PC-9 (cell line): ENCODE measurements at regions not wholly inside any gene's neighbourhood (a gene's known extent, or its start where the extent isn't known, plus 50 kb on each side); places are given as distances from the start of the nearest gene placed in this dataset.

ENCODE experiments used
- BruUV-seq: library from RNA; stranded (reverse); fragments of 400-500 nt; replicated peaks from 2 replicates; lab custom pipeline; 2021; lab: Mats Ljungman, UMichigan
- CTCF ChIA-PET: fragments of 300-600 bp; sonication (Branson Sonifier 250); formaldehyde crosslinking; loops from one replicate; lab custom pipeline; 2022; ENCODE audit warnings: antibody characterized with exemption; lab: Charles Lee
- POLR2A ChIA-PET: fragments of 300-600 bp; sonication (Branson Sonifier 250); formaldehyde crosslinking; loops from one replicate; lab custom pipeline; 2022; ENCODE audit warnings: antibody characterized with exemption; ENCODE audit not compliant: unreplicated experiment; lab: Charles Lee
- DNase-seq, 2 experiments: peaks; one replicate each; pipeline versions ENCODE4 v3.0.0 to v3.0.0-alpha.2; 2015 to 2022; ENCODE audit warnings: mixed read lengths in 1 of 2
- H2AFZ ChIP-seq: fragments of 200-600 bp; sonication (generic); 2 replicates; pipeline ENCODE4 v1.8.1; 2017; ENCODE audit warnings: antibody characterized with exemption
- H3F3A ChIP-seq: fragments of 200-600 bp; sonication (generic); 2 replicates; pipeline ENCODE4 v1.8.1; 2017; ENCODE audit warnings: antibody characterized with exemption, mild to moderate bottlenecking, low read depth; ENCODE audit not compliant: insufficient read depth
- H3K27ac ChIP-seq: fragments of 200-600 bp; sonication (generic); 2 replicates; pipeline ENCODE4 v1.6.1; 2016; ENCODE audit warnings: mixed run types
- H3K27me3 ChIP-seq: fragments of 200-600 bp; sonication (generic); 2 replicates; pipeline ENCODE4 v1.6.1; 2016; ENCODE audit warnings: low read depth, mixed run types; ENCODE audit not compliant: insufficient read depth
- H3K36me3 ChIP-seq: fragments of 200-600 bp; sonication (generic); 2 replicates; pipeline ENCODE4 v1.6.1; 2016; ENCODE audit warnings: low read depth, mixed run types
- H3K4me1 ChIP-seq: fragments of 200-600 bp; sonication (generic); replicated peaks from 2 replicates; pipeline ENCODE4 v1.6.1; 2016; ENCODE audit warnings: mixed run types; ENCODE audit not compliant: insufficient read depth
- H3K4me2 ChIP-seq: fragments of 200-600 bp; sonication (generic); 2 replicates; pipeline ENCODE4 v1.6.1; 2017; ENCODE audit warnings: mixed run types
- H3K4me3 ChIP-seq: fragments of 200-600 bp; sonication (generic); 2 replicates; pipeline ENCODE4 v1.6.1; 2016; ENCODE audit warnings: mixed run types
- H3K79me2 ChIP-seq: fragments of 200-600 bp; sonication (generic); 2 replicates; pipeline ENCODE4 v1.6.1; 2017; ENCODE audit warnings: low read depth, mixed run types
- H3K9me2 ChIP-seq: fragments of 200-600 bp; sonication (generic); 2 replicates; pipeline ENCODE4 v1.8.1; 2017; ENCODE audit warnings: mild to moderate bottlenecking; ENCODE audit not compliant: insufficient read depth
- H3K9me3 ChIP-seq: fragments of 200-600 bp; sonication (generic); 2 replicates; pipeline ENCODE4 v1.8.1; 2016; ENCODE audit warnings: low read depth; ENCODE audit not compliant: insufficient read depth
- H4K20me1 ChIP-seq: fragments of 200-600 bp; sonication (generic); 2 replicates; pipeline ENCODE4 v1.8.1; 2017; ENCODE audit not compliant: insufficient read depth
- EZH2 ChIP-seq: fragments of 200-600 bp; sonication (generic); IDR thresholded peaks from 2 replicates; pipeline ENCODE4 v1.8.0; 2017; ENCODE audit warnings: antibody characterized with exemption, low read depth
- intact Hi-C: fragments of 100-400 bp; cut with micrococcal nuclease; formaldehyde crosslinking; loops from one replicate; pipeline ENCODE4 v1.10.0; 2022; ENCODE audit not compliant: unreplicated experiment
- TF ChIP-seq, protein P1 (sequence below): fragments of 200-600 bp; sonication (generic); conservative IDR thresholded peaks from 2 replicates; pipeline ENCODE4 v1.6.1; 2017; ENCODE audit warnings: mixed run types, antibody characterized with exemption, mild to moderate bottlenecking, moderate library complexity

DNA sequence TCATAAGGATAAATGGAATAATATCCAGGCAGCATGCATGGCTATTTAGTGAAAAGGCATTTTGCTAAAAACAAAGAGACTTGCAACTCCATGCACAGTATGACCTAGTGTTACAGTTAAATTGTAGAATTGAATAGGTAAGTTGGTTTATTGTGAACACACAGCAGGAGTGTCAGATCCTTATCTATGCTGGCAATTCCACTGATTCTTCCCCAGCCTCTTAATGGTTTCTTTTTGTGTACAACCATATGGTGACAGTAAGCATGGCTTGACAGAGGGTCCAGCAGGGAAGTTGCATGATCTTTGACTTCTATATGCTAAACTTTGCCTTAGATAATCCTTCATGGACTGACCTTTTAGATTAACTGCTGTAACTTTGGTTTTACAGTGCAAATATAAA is 936.6 kb upstream of the EPHA5 start:
- Histone ChIP-seq H3F3A (no peaks in the 10 kb centered on the region), H3K4me1 (no peaks in the 10 kb centered on the region), H3K9me2 (no peaks in the 10 kb centered on the region), H3K27me3 (no peaks in the 10 kb centered on the region), H4K20me1 (no peaks in the 10 kb centered on the region), H3K36me3 (no peaks in the 10 kb centered on the region), H3K27ac (no peak overlapping the region), H3K9me3 (no peaks in the 10 kb centered on the region), H2AFZ (no peak overlapping the region), H3K4me2 (no peak overlapping the region), H3K79me2 (no peaks in the 10 kb centered on the region), H3K4me3 (no peak overlapping the region)
- DNase-seq: no peak
- intact Hi-C loops: no loop called here
- TF ChIP-seq, protein P1, sequence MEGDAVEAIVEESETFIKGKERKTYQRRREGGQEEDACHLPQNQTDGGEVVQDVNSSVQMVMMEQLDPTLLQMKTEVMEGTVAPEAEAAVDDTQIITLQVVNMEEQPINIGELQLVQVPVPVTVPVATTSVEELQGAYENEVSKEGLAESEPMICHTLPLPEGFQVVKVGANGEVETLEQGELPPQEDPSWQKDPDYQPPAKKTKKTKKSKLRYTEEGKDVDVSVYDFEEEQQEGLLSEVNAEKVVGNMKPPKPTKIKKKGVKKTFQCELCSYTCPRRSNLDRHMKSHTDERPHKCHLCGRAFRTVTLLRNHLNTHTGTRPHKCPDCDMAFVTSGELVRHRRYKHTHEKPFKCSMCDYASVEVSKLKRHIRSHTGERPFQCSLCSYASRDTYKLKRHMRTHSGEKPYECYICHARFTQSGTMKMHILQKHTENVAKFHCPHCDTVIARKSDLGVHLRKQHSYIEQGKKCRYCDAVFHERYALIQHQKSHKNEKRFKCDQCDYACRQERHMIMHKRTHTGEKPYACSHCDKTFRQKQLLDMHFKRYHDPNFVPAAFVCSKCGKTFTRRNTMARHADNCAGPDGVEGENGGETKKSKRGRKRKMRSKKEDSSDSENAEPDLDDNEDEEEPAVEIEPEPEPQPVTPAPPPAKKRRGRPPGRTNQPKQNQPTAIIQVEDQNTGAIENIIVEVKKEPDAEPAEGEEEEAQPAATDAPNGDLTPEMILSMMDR: no peak
- no peak for TF ChIP-seq EZH2
- ChIA-PET CTCF (no interaction called here), POLR2A (no interaction called here)
- BruUV-seq: no TSS peak

DNA sequence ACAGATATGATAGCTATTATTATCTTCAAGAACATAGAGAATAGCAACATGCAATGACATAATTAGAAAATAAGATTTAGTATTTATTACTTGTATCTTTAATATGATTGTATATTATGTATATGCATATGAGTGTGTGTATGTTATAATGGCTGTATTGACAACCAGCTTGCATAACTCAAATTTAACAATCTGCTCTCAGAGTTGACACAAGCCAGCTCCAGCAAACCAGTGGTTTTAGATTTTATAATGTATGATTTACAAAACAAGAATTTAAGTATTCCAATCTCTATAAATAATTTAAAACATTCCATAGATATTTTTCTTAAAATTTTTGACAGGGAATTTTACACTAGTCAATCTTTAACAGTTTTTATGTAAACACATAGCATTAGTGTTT is 935.9 kb upstream of the EPHA5 start:
- intact Hi-C loops: no loop called here
- POLR2A ChIA-PET: no interaction called here
- H2AFZ ChIP-seq: no peak overlapping the region
- BruUV-seq: no TSS peak
- H3K4me3 ChIP-seq: no peak overlapping the region
- no peaks in the 10 kb centered on the region for H4K20me1 ChIP-seq
- no peaks in the 10 kb centered on the region for H3K27me3 ChIP-seq
- CTCF ChIA-PET: no interaction called here
- no peak for DNase-seq
- no peak overlapping the region for H3K4me2 ChIP-seq
- TF ChIP-seq, protein P1: no peak
- TF ChIP-seq EZH2: no peak
- no peak overlapping the region for H3K27ac ChIP-seq
- no peaks in the 10 kb centered on the region for H3K9me2 ChIP-seq
- no peaks in the 10 kb centered on the region for H3K36me3 ChIP-seq
- H3K79me2 ChIP-seq: no peaks in the 10 kb centered on the region
- H3F3A ChIP-seq: no peaks in the 10 kb centered on the region
- no peaks in the 10 kb centered on the region for H3K4me1 ChIP-seq
- no peaks in the 10 kb centered on the region for H3K9me3 ChIP-seq

GRCh38 chr4:66604192-66604591 is 933.9 kb upstream of the EPHA5 start:
- no peak overlapping the region for H2AFZ ChIP-seq
- no peaks in the 10 kb centered on the region for H3K36me3 ChIP-seq
- TF ChIP-seq EZH2: no peak
- TF ChIP-seq, protein P1: no peak
- ChIA-PET CTCF (no interaction called here), POLR2A (no interaction called here)
- H4K20me1 ChIP-seq: no peaks in the 10 kb centered on the region
- no peak overlapping the region for H3K4me2 ChIP-seq
- H3K9me2 ChIP-seq: no peaks in the 10 kb centered on the region
- no peaks in the 10 kb centered on the region for H3K9me3 ChIP-seq
- no peak overlapping the region for H3K4me3 ChIP-seq
- no peak overlapping the region for H3K27ac ChIP-seq
- no peaks in the 10 kb centered on the region for H3K27me3 ChIP-seq
- DNase-seq: no peak
- no peaks in the 10 kb centered on the region for H3K4me1 ChIP-seq
- intact Hi-C loops: no loop called here
- no peaks in the 10 kb centered on the region for H3F3A ChIP-seq
- BruUV-seq: no TSS peak
- H3K79me2 ChIP-seq: no peaks in the 10 kb centered on the region
